Tibial nerve (tissue), 4 donors: ENCODE measurements at regions not wholly inside any gene's neighbourhood (a gene's known extent, or its start where the extent isn't known, plus 50 kb on each side); places are given as distances from the start of the nearest gene placed in this dataset.
"Not testable (repeated sequence)": the region's sequence is repeated elsewhere in the genome, so short reads cannot be mapped to it uniquely, and the experiment has no call there.

Experiments
- DNase-seq, 2 donors: peaks; one replicate each; pipeline ENCODE4 v3.0.0-alpha.2; 2019; ENCODE audit warnings: low spot score in 2 of 2
- H3K27ac ChIP-seq, 4 donors: fragments of 200-600 bp; sonication (generic) in 3 of 4; one replicate each; pipeline ENCODE4 v1.5.1; 2017 to 2019; ENCODE audit warnings: mild to moderate bottlenecking in 1 of 4
- H3K27me3 ChIP-seq, 2 donors: fragments of 200-600 bp; sonication (generic) in 1 of 2; one replicate each; pipeline versions ENCODE4 v1.5.1 to v1.6.0; 2017 to 2019
- H3K36me3 ChIP-seq, 3 donors: fragments of 200-600 bp; sonication (generic); one replicate each; pipeline ENCODE4 v1.5.1; 2018 to 2019
- H3K4me1 ChIP-seq, 4 donors: fragments of 200-600 bp; sonication (generic) in 3 of 4; one replicate each; pipeline ENCODE4 v1.5.1; 2017 to 2019
- H3K4me3 ChIP-seq, 4 donors: fragments of 200-600 bp; sonication (generic) in 3 of 4; one replicate each; pipeline ENCODE4 v1.5.1; 2017 to 2019; ENCODE audit warnings: mild to moderate bottlenecking in 1 of 4, moderate library complexity in 1 of 4
- H3K9me3 ChIP-seq, 4 donors: fragments of 200-600 bp; sonication (generic) in 3 of 4; one replicate each; pipeline ENCODE4 v1.5.1; 2017 to 2019
- CTCF ChIP-seq, 5 experiments: fragments of 200-600 bp in 3 of 5; fragments of 450-650 bp in 2 of 5; sonication (generic) in 3 of 5; IDR thresholded peaks; one replicate each; pipeline ENCODE4 v1.5.1; 2016 to 2019; ENCODE audit warnings: antibody characterized with exemption in 5 of 5, mild to moderate bottlenecking in 3 of 5, moderate library complexity in 2 of 5
- EP300 ChIP-seq, 2 donors: sonication (generic); formaldehyde crosslinking; IDR thresholded peaks; one replicate each; pipeline ENCODE4 v1.6.1; 2017; ENCODE audit warnings: antibody characterized with exemption in 2 of 2, mild to moderate bottlenecking in 1 of 2
- POLR2A ChIP-seq, 2 donors: fragments of 450-650 bp; IDR thresholded peaks; one replicate each; pipeline ENCODE4 v1.6.1; 2017; ENCODE audit warnings: antibody characterized with exemption in 2 of 2, mild to moderate bottlenecking in 2 of 2, moderate library complexity in 2 of 2
- WGBS, 2 donors: methylation state at CpG; one replicate each; pipeline ENCODE4 v1.1.5; 2018; 5-methylcytosine and 5-hydroxymethylcytosine counted together

- Histone ChIP-seq H3K36me3 (peaks cover 0 to 37% (median 4%) of the 10 kb centered on the region in 3 donors), H3K9me3 (peaks cover 0 to 56% (median 11%) of the 10 kb centered on the region in 4 donors), H3K27me3 (no peaks in the 10 kb centered on the region), H3K4me1 (no peaks in the 10 kb centered on the region), H3K27ac (no peak overlapping the region), H3K4me3 (no peak overlapping the region)
- WGBS, 2 donors = 77 to 87% methylated on average over 2 of the region's 2 CpGs
- TF ChIP-seq CTCF (IDR thresholded peaks at IDR 0.05) = no peak
- TF ChIP-seq EP300 (IDR thresholded peaks at IDR 0.05) = no peak
- TF ChIP-seq POLR2A (IDR thresholded peaks at IDR 0.05) = no peak
- DNase-seq = no peak
Observed at GRCh38 chr9:94464790-94465189, 90.1 kb upstream of the PCAT7 start.

GRCh38 chr9:94472063-94472462 lies 82.8 kb upstream of the PCAT7 start:
- not testable (repeated sequence) for H3K4me3 ChIP-seq, DNase-seq, H3K27ac ChIP-seq, H3K4me1 ChIP-seq, H3K27me3 ChIP-seq, H3K36me3 ChIP-seq
- H3K9me3 ChIP-seq = peaks cover 0 to 39% (median 5%) of the 10 kb centered on the region in 4 donors
- WGBS, 2 donors = 89 to 93% methylated on average over 4 of the region's 4 CpGs

- H3K4me1 ChIP-seq = no peaks in the 10 kb centered on the region
- TF ChIP-seq POLR2A (IDR thresholded peaks at IDR 0.05) (no peak), CTCF (IDR thresholded peaks at IDR 0.05) (no peak), EP300 (IDR thresholded peaks at IDR 0.05) (no peak)
- 80 to 81% methylated on average over 4 of the region's 4 CpGs for WGBS, 2 donors
- peaks cover 0 to 31% (median 4%) of the 10 kb centered on the region in 4 donors for H3K9me3 ChIP-seq
- DNase-seq = no peak
- no peak overlapping the region for H3K27ac ChIP-seq
- H3K4me3 ChIP-seq = no peak overlapping the region
- H3K36me3 ChIP-seq = no peaks in the 10 kb centered on the region
- no peaks in the 10 kb centered on the region for H3K27me3 ChIP-seq
Observed at GRCh38 chr9:94472806-94473360, 82.0 kb upstream of the PCAT7 start.

- Histone ChIP-seq H3K36me3 (no peaks in the 10 kb centered on the region), H3K27ac (no peak overlapping the region), H3K9me3 (no peaks in the 10 kb centered on the region), H3K4me1 (no peaks in the 10 kb centered on the region), H3K27me3 (no peaks in the 10 kb centered on the region), H3K4me3 (no peak overlapping the region)
- DNase-seq = no peak
- TF ChIP-seq CTCF (IDR thresholded peaks at IDR 0.05) (no peak), POLR2A (IDR thresholded peaks at IDR 0.05) (no peak), EP300 (IDR thresholded peaks at IDR 0.05) (no peak)
- WGBS, 2 donors = 94 to 96% methylated on average over 25 to 28 of the region's 29 CpGs
Observed at GRCh38 chr9:94478755-94479730, 75.8 kb upstream of the PCAT7 start.

- H3K9me3 ChIP-seq = no peaks in the 10 kb centered on the region
- 77 to 94% methylated on average over 7 to 9 of the region's 9 CpGs for WGBS, 2 donors
- no peaks in the 10 kb centered on the region for H3K27me3 ChIP-seq
- H3K27ac ChIP-seq = no peak overlapping the region
- H3K4me3 ChIP-seq = no peak overlapping the region
- no peak for TF ChIP-seq CTCF (IDR thresholded peaks at IDR 0.05)
- no peak for TF ChIP-seq EP300 (IDR thresholded peaks at IDR 0.05)
- no peak for TF ChIP-seq POLR2A (IDR thresholded peaks at IDR 0.05)
- DNase-seq = no peak
- H3K4me1 ChIP-seq = no peaks in the 10 kb centered on the region
- no peaks in the 10 kb centered on the region for H3K36me3 ChIP-seq
Observed at GRCh38 chr9:94479757-94480156, 75.1 kb upstream of the PCAT7 start.
